GM10266 (cell line): ENCODE measurements at regions not wholly inside any gene's neighbourhood (a gene's known extent, or its start where the extent isn't known, plus 50 kb on each side); places are given as distances from the start of the nearest gene placed in this dataset.
"Not testable (repeated sequence)": the region's sequence is repeated elsewhere in the genome, so short reads cannot be mapped to it uniquely, and the experiment has no call there.

Experiments used
- DNase-seq: peaks from one replicate; pipeline ENCODE4 v3.0.0; 2012; ENCODE audit errors: extremely low spot score
- TF ChIP-seq, protein P1 (sequence below): IDR thresholded peaks from 2 replicates; pipeline ENCODE4 v1.5.1; 2012; ENCODE audit warnings: mild to moderate bottlenecking, low read depth; ENCODE audit not compliant: control insufficient read depth, insufficient read depth; ENCODE audit errors: missing control alignments

DNA sequence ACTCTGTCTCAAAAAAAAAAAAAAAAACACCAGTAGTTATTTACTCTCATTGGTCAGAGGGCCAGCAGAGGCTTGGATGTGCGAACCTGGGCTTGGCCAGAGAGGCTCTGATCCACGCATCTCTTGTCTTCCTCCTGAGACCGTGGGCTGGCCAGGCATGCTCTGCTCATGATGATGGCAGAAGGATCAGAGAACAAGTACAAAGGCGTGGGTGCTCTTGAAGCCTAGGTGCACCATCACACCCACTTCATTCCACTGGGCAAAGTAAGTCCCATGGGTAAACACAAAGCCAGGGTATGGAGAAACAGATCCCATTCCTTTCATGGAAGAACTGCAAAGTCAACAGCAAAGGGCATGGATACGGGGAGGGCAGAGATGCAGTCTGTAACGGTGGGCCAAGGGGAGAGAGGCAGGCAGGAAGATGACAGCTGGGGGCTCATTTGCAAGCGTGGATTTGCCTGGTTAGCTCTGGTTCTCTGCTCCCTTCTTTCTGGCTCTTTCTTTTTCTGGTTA lies 128.2 kb upstream of the SDK1 start:
- DNase-seq, result no peak
- TF ChIP-seq, protein P1, sequence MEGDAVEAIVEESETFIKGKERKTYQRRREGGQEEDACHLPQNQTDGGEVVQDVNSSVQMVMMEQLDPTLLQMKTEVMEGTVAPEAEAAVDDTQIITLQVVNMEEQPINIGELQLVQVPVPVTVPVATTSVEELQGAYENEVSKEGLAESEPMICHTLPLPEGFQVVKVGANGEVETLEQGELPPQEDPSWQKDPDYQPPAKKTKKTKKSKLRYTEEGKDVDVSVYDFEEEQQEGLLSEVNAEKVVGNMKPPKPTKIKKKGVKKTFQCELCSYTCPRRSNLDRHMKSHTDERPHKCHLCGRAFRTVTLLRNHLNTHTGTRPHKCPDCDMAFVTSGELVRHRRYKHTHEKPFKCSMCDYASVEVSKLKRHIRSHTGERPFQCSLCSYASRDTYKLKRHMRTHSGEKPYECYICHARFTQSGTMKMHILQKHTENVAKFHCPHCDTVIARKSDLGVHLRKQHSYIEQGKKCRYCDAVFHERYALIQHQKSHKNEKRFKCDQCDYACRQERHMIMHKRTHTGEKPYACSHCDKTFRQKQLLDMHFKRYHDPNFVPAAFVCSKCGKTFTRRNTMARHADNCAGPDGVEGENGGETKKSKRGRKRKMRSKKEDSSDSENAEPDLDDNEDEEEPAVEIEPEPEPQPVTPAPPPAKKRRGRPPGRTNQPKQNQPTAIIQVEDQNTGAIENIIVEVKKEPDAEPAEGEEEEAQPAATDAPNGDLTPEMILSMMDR, result no peak

DNA sequence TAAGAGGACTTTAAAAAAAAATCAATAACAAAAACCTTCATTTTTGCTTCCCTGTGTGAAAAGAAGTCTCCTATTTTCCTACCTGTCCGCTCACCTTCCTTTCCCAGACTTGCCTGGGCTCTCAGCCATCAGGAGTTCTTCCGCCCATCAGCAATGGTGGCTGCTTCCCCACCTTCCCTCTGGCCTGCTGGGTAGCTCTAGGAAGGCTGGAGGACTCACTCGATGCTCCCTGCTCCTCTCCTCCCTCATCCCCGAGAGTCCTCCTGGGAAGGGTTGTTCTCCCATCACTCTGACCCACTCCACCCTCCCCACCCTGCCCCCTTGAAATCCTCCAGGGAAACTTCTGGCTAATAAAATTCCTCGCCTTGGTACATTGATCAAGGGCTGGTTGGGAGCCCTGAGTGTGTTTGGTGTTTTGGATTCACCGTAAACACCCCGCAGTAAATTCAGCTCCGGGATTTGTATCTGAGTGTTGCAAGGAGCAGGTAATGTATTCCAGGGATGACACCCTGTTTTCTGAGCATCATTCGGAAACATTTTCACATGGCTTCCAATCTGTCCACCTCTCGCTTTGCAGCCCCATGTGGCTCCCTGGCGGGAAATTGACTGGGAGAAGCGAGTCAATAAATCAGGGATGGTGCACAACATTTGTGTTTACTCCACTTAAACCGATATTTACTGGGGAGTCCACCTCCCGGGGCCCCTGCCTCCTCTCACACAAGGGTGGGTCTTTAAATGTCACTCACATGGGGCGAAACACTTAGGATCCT lies 126.4 kb upstream of the SDK1 start:
- TF ChIP-seq, protein P1, result no peak
- DNase-seq, result no peak

DNA sequence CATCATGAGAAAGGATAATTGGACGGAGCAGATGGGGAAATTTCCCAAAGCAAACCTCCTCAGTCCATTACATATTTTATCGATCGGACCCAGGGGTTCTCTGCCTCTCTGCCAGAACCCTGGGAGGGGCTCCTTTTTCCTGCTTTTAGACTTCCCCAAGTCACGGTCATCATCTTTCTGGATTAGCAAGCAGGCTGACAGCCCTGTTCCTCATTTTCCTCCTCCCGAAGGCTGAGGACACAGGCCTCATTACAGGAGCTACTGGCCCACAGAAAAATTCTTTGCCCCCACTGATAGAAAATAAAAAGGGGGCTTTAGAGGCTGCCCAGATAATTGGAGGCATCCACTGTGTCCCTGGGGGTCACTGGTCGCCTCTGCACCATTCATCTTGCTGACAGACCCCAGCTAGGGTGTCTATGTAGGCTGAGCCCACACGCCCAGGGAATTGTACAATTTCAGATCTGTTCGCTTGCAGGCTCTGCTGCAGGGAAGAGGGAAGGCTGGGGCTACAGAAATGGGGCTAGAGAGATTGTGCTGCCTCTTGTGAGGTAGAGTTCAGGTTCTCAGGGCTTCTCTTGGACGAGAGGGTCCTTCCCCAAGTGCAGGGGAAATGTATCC lies 125.7 kb upstream of the SDK1 start:
- no peak for DNase-seq
- TF ChIP-seq, protein P1, result no peak

DNA sequence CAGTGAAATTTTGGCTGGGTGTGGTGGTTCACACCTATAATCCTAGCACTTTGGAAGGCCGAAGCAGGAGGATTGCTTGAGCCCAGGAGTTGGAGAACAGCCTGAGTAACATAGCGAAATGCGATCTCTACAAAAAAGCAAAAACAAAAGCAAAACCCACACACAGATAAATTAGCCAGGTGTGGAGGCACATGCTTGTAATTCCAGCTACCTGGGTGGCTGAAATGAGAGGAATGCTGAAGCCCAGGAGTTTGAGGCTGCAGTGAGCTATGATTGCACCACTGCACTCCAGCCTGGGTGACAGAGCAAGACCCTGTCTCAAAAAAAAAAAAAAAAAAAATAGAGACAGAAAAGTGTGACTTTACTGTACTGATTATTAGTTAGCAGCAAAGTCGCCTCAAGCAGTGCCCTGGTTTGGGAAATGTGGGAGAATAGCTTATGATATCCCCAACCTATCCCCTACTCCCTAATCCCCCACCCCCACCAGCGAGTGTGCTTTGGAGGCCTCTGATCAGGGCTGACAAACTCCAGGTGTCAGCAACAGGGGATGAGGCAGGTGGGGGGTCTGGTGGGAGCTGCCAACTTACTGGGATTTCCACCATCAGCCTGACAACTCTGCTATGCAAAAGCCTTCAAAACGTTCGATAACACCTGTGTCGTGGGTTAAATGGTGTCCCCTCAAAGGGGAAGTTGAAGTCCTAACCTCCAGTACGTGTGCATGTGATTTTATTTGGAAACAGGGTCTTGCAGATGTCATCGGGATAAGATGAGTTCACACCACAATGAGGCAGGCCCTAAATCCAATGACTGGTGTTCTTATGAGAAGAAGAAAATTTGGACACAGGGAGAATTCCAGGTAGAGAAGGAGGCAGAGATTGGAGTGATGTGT lies 124.7 kb upstream of the SDK1 start:
- no peak for DNase-seq
- TF ChIP-seq, protein P1, result no peak

DNA sequence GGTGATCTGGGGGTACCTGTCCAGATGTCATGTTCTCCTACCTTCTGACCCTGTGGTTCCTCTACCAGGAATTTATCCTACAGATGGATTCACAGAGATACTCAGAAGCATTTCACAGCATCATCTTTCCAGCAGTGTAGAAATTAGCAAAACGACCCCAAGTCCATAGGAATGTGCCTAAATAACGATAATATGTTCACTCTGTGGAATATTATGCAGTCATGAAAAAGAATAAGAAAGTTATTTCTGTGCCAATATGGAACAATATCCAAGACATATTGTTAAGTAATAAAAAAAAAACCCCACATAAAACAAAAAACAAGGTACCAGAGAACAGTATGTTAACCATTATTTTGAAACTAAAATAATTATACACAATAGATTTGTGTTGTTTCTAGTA lies 123.8 kb upstream of the SDK1 start:
- TF ChIP-seq, protein P1, result no peak

DNA sequence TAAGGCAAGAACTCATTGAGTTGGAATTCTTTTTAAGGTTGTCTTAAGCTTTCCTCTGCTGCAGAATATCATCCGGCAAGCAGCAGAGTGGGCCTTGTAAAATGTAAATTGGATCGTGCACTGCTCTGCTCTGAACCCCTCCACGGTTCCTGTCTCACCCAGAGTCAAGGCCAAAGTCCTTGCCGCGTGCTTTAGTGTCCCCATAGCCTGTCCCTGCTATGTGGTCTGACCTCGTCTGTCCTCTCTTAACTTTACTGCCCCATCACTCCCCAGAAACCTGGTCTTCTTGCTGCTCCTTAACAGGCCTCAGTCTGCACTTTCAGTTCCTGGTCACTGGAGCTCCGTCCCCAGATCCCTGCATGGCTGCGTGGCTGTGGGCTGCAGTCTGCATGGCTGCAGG lies 121.6 kb upstream of the SDK1 start:
- TF ChIP-seq, protein P1, result no peak
- no peak for DNase-seq

More for the DNA sequence above, 123.8 kb upstream of the SDK1 start:
- DNase-seq, result no peak

DNA sequence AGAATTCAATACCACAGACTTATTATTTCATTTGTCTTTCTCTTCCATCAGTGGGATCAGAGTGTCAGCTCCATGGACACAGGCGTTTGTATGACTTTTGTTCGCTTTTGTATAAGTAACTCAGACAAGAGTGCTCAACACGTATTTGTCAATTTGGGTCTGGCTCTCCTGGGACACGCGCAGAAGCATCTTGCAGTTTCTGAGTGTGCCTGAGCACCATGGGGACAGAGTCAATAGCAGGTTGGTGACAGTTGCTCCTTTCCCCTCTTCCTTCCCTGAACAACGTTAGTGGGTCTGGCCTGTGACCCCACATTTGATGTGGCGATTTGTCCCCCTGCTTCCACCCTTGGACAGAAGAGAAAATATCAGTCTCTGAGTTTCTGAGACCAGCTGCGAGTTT lies 120.4 kb upstream of the SDK1 start:
- TF ChIP-seq, protein P1, result no peak

DNA sequence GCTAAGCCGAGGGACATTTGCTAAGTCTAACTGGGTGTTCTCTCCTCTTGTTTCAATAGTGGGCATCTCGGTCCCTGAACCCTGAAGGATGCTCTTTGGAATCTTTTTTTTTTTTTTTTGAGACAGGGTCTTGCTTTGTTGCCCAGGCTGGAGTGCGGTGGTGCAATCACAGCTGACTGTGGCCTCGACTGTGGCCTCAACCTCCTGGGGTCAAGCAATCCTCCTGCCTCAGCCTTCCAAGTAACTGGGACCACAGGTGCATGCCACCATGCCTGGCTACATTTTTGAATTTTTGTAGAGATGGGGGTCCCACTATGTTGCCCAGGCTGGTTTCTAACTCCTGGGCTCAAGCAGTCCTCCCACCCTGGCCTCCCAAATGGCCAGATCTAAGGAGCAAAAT lies 119.0 kb upstream of the SDK1 start:
- not testable (repeated sequence) for DNase-seq

More for the DNA sequence above, 120.4 kb upstream of the SDK1 start:
- DNase-seq, result no peak
